ENCODE measurements at regions not wholly inside any gene's neighbourhood (a gene's known extent, or its start where the extent isn't known, plus 50 kb on each side); places are given as distances from the start of the nearest gene placed in this dataset.
"Not testable (repeated sequence)": the region's sequence is repeated elsewhere in the genome, so short reads cannot be mapped to it uniquely, and the experiment has no call there.

GRCh38 chr9:38126730-38127129, 57.7 kb upstream of the SHB start:
- DNase-seq (ENCODE audit: low read depth) = no peak

DNA sequence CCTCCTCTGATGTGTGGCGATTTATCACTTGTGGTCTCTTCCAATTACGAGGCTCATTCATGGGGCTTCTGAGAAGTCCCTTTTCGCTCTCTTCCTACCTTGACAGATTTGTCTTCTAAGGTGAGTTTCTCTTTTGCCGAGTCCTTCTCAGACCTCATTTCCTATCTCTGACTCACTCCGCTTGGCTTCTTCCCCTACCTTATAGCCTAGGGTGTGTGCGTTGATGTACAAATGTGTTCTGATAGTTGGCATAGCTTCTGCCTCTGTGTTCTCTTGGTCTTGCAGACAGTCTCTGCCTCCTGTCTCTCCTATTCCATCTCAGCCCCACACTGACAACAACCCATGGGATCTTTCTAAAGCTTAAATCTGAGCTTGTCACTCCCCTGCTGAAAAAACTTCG, 56.9 kb upstream of the SHB start:
- DNase-seq (ENCODE audit: low read depth) = peak; percentile 13

DNA sequence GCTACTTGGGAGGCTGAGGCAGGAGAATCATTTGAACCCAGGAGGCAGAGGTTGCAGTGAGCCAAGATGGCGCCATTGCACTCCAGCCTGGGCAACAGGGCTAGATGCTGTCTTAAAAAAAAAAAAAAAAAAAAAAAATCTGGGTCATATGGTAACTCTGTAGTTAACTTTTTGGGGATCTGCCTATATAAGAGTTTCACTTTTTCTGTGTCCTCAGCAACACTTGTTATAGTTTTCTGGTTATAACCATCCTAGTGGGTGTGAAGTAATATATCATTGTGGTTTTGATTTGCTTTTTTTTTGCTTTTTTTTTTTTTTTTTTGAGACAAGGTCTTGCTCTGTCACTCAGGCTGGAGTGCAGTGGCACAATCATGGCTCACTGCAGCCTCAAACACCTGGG, 54.3 kb upstream of the SHB start:
- DNase-seq (ENCODE audit: low read depth) = not testable (repeated sequence)

DNA sequence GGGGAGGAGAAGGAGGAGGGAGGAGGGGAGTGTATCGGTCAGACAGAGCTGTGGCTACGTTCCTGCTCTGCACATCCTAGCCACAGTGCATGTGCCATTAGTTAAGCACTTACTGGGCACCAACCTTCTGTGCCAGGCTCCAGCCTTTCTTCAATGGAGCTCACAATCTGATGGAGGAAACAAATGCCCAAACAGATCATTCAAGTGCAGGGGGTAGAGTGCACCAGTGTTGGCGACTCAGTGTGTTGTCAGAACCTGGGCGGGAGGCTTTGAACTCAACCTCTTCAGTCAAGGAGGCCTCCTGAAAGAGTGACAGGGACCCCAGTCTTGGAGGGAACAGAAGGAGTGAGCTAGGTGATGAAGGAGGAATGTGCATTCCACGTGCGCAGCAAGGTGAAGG, 51.9 kb upstream of the SHB start:
- no peak for DNase-seq (ENCODE audit: low read depth)

DNA sequence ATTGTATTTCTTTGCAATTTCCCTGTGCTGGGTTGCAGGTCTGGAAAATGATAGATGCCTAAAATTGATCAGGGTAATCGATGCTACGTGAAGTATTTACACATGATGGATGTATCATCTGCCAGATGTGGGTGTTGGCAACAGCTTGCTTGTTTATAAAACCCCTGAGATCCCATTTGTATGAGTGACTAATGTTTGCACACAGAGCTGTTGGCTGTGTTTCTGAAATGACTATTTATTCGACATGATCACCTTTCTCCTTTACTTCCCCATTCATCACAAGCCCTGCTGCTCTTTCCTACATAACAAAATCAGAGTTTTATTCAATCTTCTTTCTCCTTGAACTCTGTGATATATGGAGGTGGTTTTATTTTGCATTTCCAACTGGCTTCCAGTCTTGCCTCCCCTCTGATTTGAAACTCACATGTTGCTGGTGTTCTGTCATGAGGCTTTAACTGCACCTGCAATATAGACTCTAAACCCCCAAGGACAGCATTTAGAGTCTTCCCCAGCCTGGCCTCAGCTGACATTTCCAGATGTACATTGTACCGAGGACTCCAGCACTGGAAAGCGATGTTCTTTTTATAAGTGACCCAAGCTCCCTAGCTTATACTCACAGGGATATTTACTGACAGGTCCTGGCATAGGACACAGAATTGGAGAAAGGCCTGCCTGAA, 50.7 kb upstream of the SHB start:
- no peak for DNase-seq (ENCODE audit: low read depth)

GRCh38 chr9:38118862-38119438, 49.9 kb upstream of the SHB start:
- no peak for DNase-seq (ENCODE audit: low read depth)
